Smooth muscle cell (in vitro differentiated cells): ENCODE measurements at regions not wholly inside any gene's neighbourhood (a gene's known extent, or its start where the extent isn't known, plus 50 kb on each side); places are given as distances from the start of the nearest gene placed in this dataset.

ENCODE experiments used
- DNase-seq: peaks from one replicate; lab custom pipeline; 2025; ENCODE audit not compliant: unreplicated experiment; lab: John Stamatoyannopoulos, UW
- H2AFZ ChIP-seq: fragments of 200-600 bp; sonication (generic); 2 replicates; pipeline ENCODE4 v1.6.0; 2016; ENCODE audit warnings: antibody characterized with exemption, low read depth, mild to moderate bottlenecking
- H3F3A ChIP-seq: fragments of 200-600 bp; sonication (generic); 2 replicates; pipeline ENCODE4 v1.6.0; 2017; ENCODE audit warnings: antibody characterized with exemption, low read depth
- H3K27ac ChIP-seq: fragments of 200-600 bp; sonication (generic); 2 replicates; pipeline ENCODE4 v1.5.1; 2016; ENCODE audit warnings: low read depth, mild to moderate bottlenecking
- H3K27me3 ChIP-seq: fragments of 200-600 bp; sonication (generic); 2 replicates; pipeline ENCODE4 v1.6.1; 2016; ENCODE audit warnings: low read depth, mild to moderate bottlenecking
- H3K36me3 ChIP-seq: fragments of 200-600 bp; sonication (generic); 2 replicates; pipeline ENCODE4 v1.5.1; 2016; ENCODE audit warnings: low read depth
- H3K4me1 ChIP-seq: fragments of 200-600 bp; sonication (generic); 2 replicates; pipeline ENCODE4 v1.5.1; 2016; ENCODE audit warnings: low read depth
- H3K4me2 ChIP-seq: fragments of 200-600 bp; sonication (generic); 2 replicates; pipeline ENCODE4 v1.6.0; 2016; ENCODE audit warnings: mild to moderate bottlenecking
- H3K4me3 ChIP-seq: fragments of 200-600 bp; sonication (generic); 2 replicates; pipeline ENCODE4 v1.5.1; 2016; ENCODE audit warnings: mild to moderate bottlenecking
- H3K79me2 ChIP-seq: fragments of 200-600 bp; sonication (generic); 2 replicates; pipeline ENCODE4 v1.6.0; 2016; ENCODE audit warnings: low read depth, mild to moderate bottlenecking
- H3K9ac ChIP-seq: fragments of 200-600 bp; sonication (generic); 2 replicates; pipeline ENCODE4 v1.6.0; 2016; ENCODE audit warnings: low read depth
- H3K9me3 ChIP-seq: fragments of 200-600 bp; sonication (generic); replicated peaks from 2 replicates; pipeline ENCODE4 v1.5.1; 2016; ENCODE audit warnings: low read depth
- H4K20me1 ChIP-seq: fragments of 200-600 bp; sonication (generic); 2 replicates; pipeline ENCODE4 v1.6.0; 2016; ENCODE audit warnings: low read depth
- WGBS: methylation state at CpG from one replicate; pipeline ENCODE4 v1.1.7; 2016; ENCODE audit warnings: low lambda C conversion rate; 5-methylcytosine and 5-hydroxymethylcytosine counted together
- TF ChIP-seq, protein P1 (sequence below): fragments of 200-600 bp; sonication (generic); IDR thresholded peaks from 2 replicates; pipeline ENCODE4 v1.5.1; 2017; ENCODE audit warnings: borderline replicate concordance, mild to moderate bottlenecking, antibody characterized with exemption; ENCODE audit not compliant: insufficient read depth, poor library complexity, severe bottlenecking

DNA sequence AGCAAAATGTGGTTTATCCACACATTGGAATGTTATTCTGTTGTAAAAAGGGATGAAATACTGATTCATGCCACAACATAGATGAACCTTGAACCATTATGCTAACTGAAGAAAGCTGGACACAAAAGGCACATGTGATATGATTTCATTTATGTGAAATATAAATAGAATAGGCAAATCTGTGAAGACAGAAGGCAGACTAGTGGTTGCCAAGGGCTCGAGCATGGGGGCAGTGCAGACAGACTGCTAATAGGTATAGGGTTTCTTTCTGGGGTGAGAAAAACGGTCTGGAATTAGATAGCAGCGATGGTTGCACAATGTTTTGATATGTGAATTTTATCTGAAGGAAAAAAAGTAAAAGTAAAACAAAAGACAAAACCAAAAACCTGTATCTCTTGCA, 54.6 kb upstream of the FNDC1 start:
- DNase-seq: no peak
- Histone ChIP-seq H3K27ac (no peak overlapping the region), H3F3A (no peaks in the 10 kb centered on the region), H3K27me3 (no peaks in the 10 kb centered on the region), H3K9ac (no peak overlapping the region), H2AFZ (no peak overlapping the region), H3K9me3 (no peaks in the 10 kb centered on the region), H3K4me3 (no peak overlapping the region), H3K79me2 (no peaks in the 10 kb centered on the region), H3K36me3 (no peaks in the 10 kb centered on the region), H3K4me1 (no peaks in the 10 kb centered on the region), H4K20me1 (no peaks in the 10 kb centered on the region), H3K4me2 (no peak overlapping the region)
- 86% methylated on average over 3 of the region's 3 CpGs for WGBS
- TF ChIP-seq, protein P1, sequence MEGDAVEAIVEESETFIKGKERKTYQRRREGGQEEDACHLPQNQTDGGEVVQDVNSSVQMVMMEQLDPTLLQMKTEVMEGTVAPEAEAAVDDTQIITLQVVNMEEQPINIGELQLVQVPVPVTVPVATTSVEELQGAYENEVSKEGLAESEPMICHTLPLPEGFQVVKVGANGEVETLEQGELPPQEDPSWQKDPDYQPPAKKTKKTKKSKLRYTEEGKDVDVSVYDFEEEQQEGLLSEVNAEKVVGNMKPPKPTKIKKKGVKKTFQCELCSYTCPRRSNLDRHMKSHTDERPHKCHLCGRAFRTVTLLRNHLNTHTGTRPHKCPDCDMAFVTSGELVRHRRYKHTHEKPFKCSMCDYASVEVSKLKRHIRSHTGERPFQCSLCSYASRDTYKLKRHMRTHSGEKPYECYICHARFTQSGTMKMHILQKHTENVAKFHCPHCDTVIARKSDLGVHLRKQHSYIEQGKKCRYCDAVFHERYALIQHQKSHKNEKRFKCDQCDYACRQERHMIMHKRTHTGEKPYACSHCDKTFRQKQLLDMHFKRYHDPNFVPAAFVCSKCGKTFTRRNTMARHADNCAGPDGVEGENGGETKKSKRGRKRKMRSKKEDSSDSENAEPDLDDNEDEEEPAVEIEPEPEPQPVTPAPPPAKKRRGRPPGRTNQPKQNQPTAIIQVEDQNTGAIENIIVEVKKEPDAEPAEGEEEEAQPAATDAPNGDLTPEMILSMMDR: no peak

DNA sequence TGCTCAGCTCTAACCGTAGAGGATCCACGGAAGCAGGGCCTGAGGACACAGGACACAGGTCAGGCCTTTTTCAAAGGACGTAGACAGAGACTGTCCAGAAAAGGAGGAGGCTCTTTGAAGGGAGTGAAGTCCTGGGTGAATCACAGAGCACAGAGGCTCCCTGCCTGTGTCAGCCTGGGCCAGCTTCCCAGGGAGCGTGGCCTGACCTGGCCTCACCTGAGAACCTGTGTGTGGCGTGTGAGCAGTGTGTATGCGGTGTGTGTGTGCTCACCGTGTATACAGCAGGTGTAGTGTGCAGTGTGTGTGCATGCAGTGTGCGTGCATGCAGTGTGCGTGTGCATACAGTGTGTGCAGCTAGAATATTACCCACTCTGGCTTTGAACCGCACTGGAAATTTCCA, 56.0 kb upstream of the FNDC1 start:
- no peaks in the 10 kb centered on the region for H3F3A ChIP-seq
- H3K27me3 ChIP-seq: no peaks in the 10 kb centered on the region
- no peak for DNase-seq
- H3K4me2 ChIP-seq: no peak overlapping the region
- no peaks in the 10 kb centered on the region for H4K20me1 ChIP-seq
- TF ChIP-seq, protein P1: no peak
- H3K9ac ChIP-seq: no peak overlapping the region
- WGBS: 97% methylated on average over 10 of the region's 10 CpGs
- no peaks in the 10 kb centered on the region for H3K36me3 ChIP-seq
- no peaks in the 10 kb centered on the region for H3K4me1 ChIP-seq
- no peak overlapping the region for H2AFZ ChIP-seq
- no peak overlapping the region for H3K27ac ChIP-seq
- no peaks in the 10 kb centered on the region for H3K79me2 ChIP-seq
- H3K9me3 ChIP-seq: no peaks in the 10 kb centered on the region
- no peak overlapping the region for H3K4me3 ChIP-seq

- no peak overlapping the region for H2AFZ ChIP-seq
- 88% methylated on average over 9 of the region's 9 CpGs for WGBS
- H3K9me3 ChIP-seq: no peaks in the 10 kb centered on the region
- H3K36me3 ChIP-seq: no peaks in the 10 kb centered on the region
- TF ChIP-seq, protein P1: no peak
- H3F3A ChIP-seq: no peaks in the 10 kb centered on the region
- no peaks in the 10 kb centered on the region for H4K20me1 ChIP-seq
- H3K79me2 ChIP-seq: no peaks in the 10 kb centered on the region
- no peak for DNase-seq
- no peak overlapping the region for H3K27ac ChIP-seq
- H3K27me3 ChIP-seq: no peaks in the 10 kb centered on the region
- H3K4me1 ChIP-seq: no peaks in the 10 kb centered on the region
- no peak overlapping the region for H3K9ac ChIP-seq
- H3K4me2 ChIP-seq: no peak overlapping the region
- no peak overlapping the region for H3K4me3 ChIP-seq
Measured at GRCh38 chr6:159112714-159113113, 56.5 kb upstream of the FNDC1 start.

GRCh38 chr6:159110748-159111147, 58.5 kb upstream of the FNDC1 start:
- no peak overlapping the region for H2AFZ ChIP-seq
- TF ChIP-seq, protein P1: no peak
- no peak overlapping the region for H3K9ac ChIP-seq
- no peaks in the 10 kb centered on the region for H3F3A ChIP-seq
- no peaks in the 10 kb centered on the region for H4K20me1 ChIP-seq
- H3K27me3 ChIP-seq: no peaks in the 10 kb centered on the region
- H3K4me1 ChIP-seq: no peaks in the 10 kb centered on the region
- no peaks in the 10 kb centered on the region for H3K9me3 ChIP-seq
- H3K27ac ChIP-seq: no peak overlapping the region
- H3K4me3 ChIP-seq: no peak overlapping the region
- DNase-seq: no peak
- no peaks in the 10 kb centered on the region for H3K36me3 ChIP-seq
- H3K4me2 ChIP-seq: no peak overlapping the region
- H3K79me2 ChIP-seq: no peaks in the 10 kb centered on the region
